Astrocyte (in vitro differentiated cells and primary cell): ENCODE measurements at regions not wholly inside any gene's neighbourhood (a gene's known extent, or its start where the extent isn't known, plus 50 kb on each side); places are given as distances from the start of the nearest gene placed in this dataset.

Experiments used
- DNase-seq: peaks from one replicate; pipeline ENCODE4 v3.0.0-alpha.2; 2010; ENCODE audit warnings: low read depth
- FAIRE-seq: peaks from 2 replicates; lab custom pipeline; 2011; peaks lifted over from hg19 to GRCh38; lab: Jason Lieb, UNC
- H2AFZ ChIP-seq: 2 replicates; pipeline ENCODE4 v1.6.0; 2012; ENCODE audit warnings: low read depth, low read length, inconsistent platforms
- H3K27ac ChIP-seq: 2 replicates; pipeline ENCODE4 v1.5.1; 2011; ENCODE audit warnings: low read depth, low read length, inconsistent platforms
- H3K27me3 ChIP-seq: 2 replicates; pipeline ENCODE4 v1.6.0; 2011; ENCODE audit warnings: low read length, inconsistent platforms; ENCODE audit not compliant: insufficient read depth
- H3K36me3 ChIP-seq: 2 replicates; pipeline ENCODE4 v1.5.1; 2011; ENCODE audit warnings: low read length, inconsistent platforms; ENCODE audit not compliant: insufficient read depth
- H3K4me1 ChIP-seq: 2 replicates; pipeline ENCODE4 v1.5.1; 2011; ENCODE audit warnings: low read length, inconsistent platforms; ENCODE audit not compliant: insufficient read depth
- H3K4me2 ChIP-seq: 2 replicates; pipeline ENCODE4 v1.6.0; 2012; ENCODE audit warnings: low read length, inconsistent platforms
- H3K4me3 ChIP-seq: 2 replicates; pipeline ENCODE4 v1.5.1; 2011; ENCODE audit warnings: low read depth, mild to moderate bottlenecking, low read length, inconsistent platforms; ENCODE audit not compliant: insufficient read depth
- H3K79me2 ChIP-seq: 2 replicates; pipeline ENCODE4 v1.6.0; 2012; ENCODE audit warnings: mild to moderate bottlenecking, low read length, inconsistent platforms; ENCODE audit not compliant: insufficient read depth
- H3K9ac ChIP-seq: 2 replicates; pipeline ENCODE4 v1.6.0; 2012; ENCODE audit warnings: mild to moderate bottlenecking, low read length, inconsistent platforms
- H3K9me3 ChIP-seq: 2 replicates; pipeline ENCODE4 v1.5.1; 2012; ENCODE audit warnings: low read depth, mild to moderate bottlenecking, low read length, inconsistent platforms; ENCODE audit not compliant: insufficient read depth
- H4K20me1 ChIP-seq: 2 replicates; pipeline ENCODE4 v1.6.0; 2012; ENCODE audit warnings: low read length, inconsistent platforms; ENCODE audit not compliant: insufficient read depth
- H3K27ac Mint-ChIP-seq: one replicate; pipeline ENCODE4 v1.8.0; 2021; ENCODE audit warnings: mild to moderate bottlenecking, mixed read lengths; ENCODE audit not compliant: unreplicated experiment
- H3K27me3 Mint-ChIP-seq: one replicate; pipeline ENCODE4 v1.8.0; 2021; ENCODE audit warnings: low read depth, mixed read lengths; ENCODE audit not compliant: unreplicated experiment
- H3K36me3 Mint-ChIP-seq: one replicate; pipeline ENCODE4 v1.8.0; 2021; ENCODE audit warnings: low read depth, mixed read lengths; ENCODE audit not compliant: unreplicated experiment
- H3K4me1 Mint-ChIP-seq: one replicate; pipeline ENCODE4 v1.8.0; 2021; ENCODE audit warnings: low read depth, mixed read lengths; ENCODE audit not compliant: unreplicated experiment
- H3K4me3 Mint-ChIP-seq: one replicate; pipeline ENCODE4 v1.8.0; 2021; ENCODE audit warnings: mild to moderate bottlenecking, moderate library complexity, mixed read lengths; ENCODE audit not compliant: unreplicated experiment
- H3K9me3 Mint-ChIP-seq: one replicate; pipeline ENCODE4 v1.8.0; 2021; ENCODE audit warnings: mild to moderate bottlenecking, mixed read lengths; ENCODE audit not compliant: unreplicated experiment
- CTCF ChIP-seq: IDR thresholded peaks from 2 replicates; pipeline ENCODE4 v1.5.1; 2011; ENCODE audit warnings: low read depth, mild to moderate bottlenecking, inconsistent platforms, low read length, moderate library complexity; ENCODE audit not compliant: insufficient read depth
- EZH2 ChIP-seq: IDR thresholded peaks from 2 replicates; pipeline ENCODE4 v1.6.1; 2012; ENCODE audit warnings: mild to moderate bottlenecking, low read length, inconsistent platforms; ENCODE audit not compliant: insufficient read depth

GRCh38 chr6:2378891-2379652 is 133.7 kb upstream of the GMDS start:
- no peaks in the 10 kb centered on the region for H3K9me3 Mint-ChIP-seq
- no peaks in the 10 kb centered on the region for H3K9me3 ChIP-seq
- H3K79me2 ChIP-seq, result no peaks in the 10 kb centered on the region
- no peak overlapping the region for H2AFZ ChIP-seq
- H3K4me1 ChIP-seq, result peaks cover 20% of the 10 kb centered on the region
- no peaks in the 10 kb centered on the region for H3K27me3 Mint-ChIP-seq
- H3K27ac Mint-ChIP-seq, result no peak overlapping the region
- H3K4me3 Mint-ChIP-seq, result no peak overlapping the region
- TF ChIP-seq EZH2 (no peak), CTCF (no peak)
- H3K4me2 ChIP-seq, result peak overlapping the region; percentile 60
- no peak overlapping the region for H3K27ac ChIP-seq
- no peaks in the 10 kb centered on the region for H3K36me3 ChIP-seq
- DNase-seq, result peak; percentile 40
- H3K27me3 ChIP-seq, result no peaks in the 10 kb centered on the region
- H3K4me3 ChIP-seq, result no peak overlapping the region
- H3K9ac ChIP-seq, result no peak overlapping the region
- FAIRE-seq, result no peak
- no peaks in the 10 kb centered on the region for H3K36me3 Mint-ChIP-seq
- H3K4me1 Mint-ChIP-seq, result peaks cover 17% of the 10 kb centered on the region
- H4K20me1 ChIP-seq, result no peaks in the 10 kb centered on the region

GRCh38 chr6:2378046-2378657 is 132.7 kb upstream of the GMDS start:
- Histone ChIP-seq H3K4me3 (no peak overlapping the region), H2AFZ (no peak overlapping the region), H3K27ac (no peak overlapping the region), H3K27me3 (no peaks in the 10 kb centered on the region), H3K9me3 (no peaks in the 10 kb centered on the region), H3K36me3 (no peaks in the 10 kb centered on the region), H3K4me2 (no peak overlapping the region), H3K9ac (no peak overlapping the region), H3K4me1 (peaks cover 20% of the 10 kb centered on the region), H4K20me1 (no peaks in the 10 kb centered on the region), H3K79me2 (no peaks in the 10 kb centered on the region)
- Mint-ChIP-seq H3K27ac (no peak overlapping the region), H3K4me3 (no peak overlapping the region), H3K36me3 (no peaks in the 10 kb centered on the region), H3K4me1 (peaks cover 17% of the 10 kb centered on the region), H3K9me3 (peaks cover 3% of the 10 kb centered on the region), H3K27me3 (no peaks in the 10 kb centered on the region)
- TF ChIP-seq EZH2 (no peak), CTCF (no peak)
- FAIRE-seq (no peak), DNase-seq (no peak)
